K562 (cell line): ENCODE measurements at regions not wholly inside any gene's neighbourhood (a gene's known extent, or its start where the extent isn't known, plus 50 kb on each side); places are given as distances from the start of the nearest gene placed in this dataset.

Experiments used
- ATAC-seq: fragments of 200-7000 bp; cut with Tn5 transposase; 3 replicates; pipeline ENCODE4 v1.9.1; 2020; ENCODE audit warnings: moderate library complexity
- BruUV-seq: library from RNA; stranded (reverse); fragments of 400-500 nt; replicated peaks from 2 replicates; lab custom pipeline; 2021; lab: Mats Ljungman, UMichigan
- CTCF ChIA-PET: fragments of 300-600 bp; formaldehyde crosslinking; extraction: SDS; loops from one replicate; lab custom pipeline; 2021; ENCODE audit warnings: low intra/inter-chr PET ratio; lab: Yijun Ruan, JAX
- POLR2A ChIA-PET: fragments of 300-600, 350-650 bp; sonication (Branson Sonifier 250); formaldehyde crosslinking; extraction: SDS; loops from one replicate; lab custom pipeline; 2021; ENCODE audit warnings: antibody characterized with exemption, inconsistent platforms; lab: Yijun Ruan, JAX
- DNase-seq, 4 experiments: peaks; one replicate each; pipeline versions ENCODE4 v3.0.0 to v3.0.0-alpha.2; 2011 to 2018; ENCODE audit warnings: low spot score in 3 of 4, mixed read lengths in 3 of 4; ENCODE audit errors: extremely low read depth in 1 of 4
- FAIRE-seq: peaks from 2 replicates; lab custom pipeline; 2011; peaks lifted over from hg19 to GRCh38; lab: Jason Lieb, UNC
- H2AFZ ChIP-seq: 2 replicates; pipeline ENCODE4 v1.6.0; 2011; ENCODE audit warnings: low read depth, low read length, control low read depth, inconsistent platforms
- H3K27ac ChIP-seq: fragments of 200-600 bp; 3 replicates; pipeline ENCODE4 v1.8.0; 2011; ENCODE audit warnings: low read depth, mild to moderate bottlenecking, control low read depth, inconsistent platforms, low read length, moderate library complexity, mixed read lengths; ENCODE audit errors: extremely low read depth
- H3K27me3 ChIP-seq, 2 experiments: fragments of 300-600 bp in 1 of 2; 2 replicates in 1 of 2; 3 replicates in 1 of 2; pipeline versions ENCODE4 v1.6.0 to v1.8.0; 2011; ENCODE audit warnings: inconsistent platforms in 2 of 2, low read length in 2 of 2, mild to moderate bottlenecking in 1 of 2, mixed read lengths in 1 of 2, moderate library complexity in 1 of 2; ENCODE audit not compliant: control insufficient read depth in 2 of 2, insufficient read depth in 2 of 2
- H3K36me3 ChIP-seq: fragments of 300-600 bp; 3 replicates; pipeline ENCODE4 v1.8.0; 2011; ENCODE audit warnings: mild to moderate bottlenecking, low read length, inconsistent platforms; ENCODE audit not compliant: control insufficient read depth, insufficient read depth
- H3K4me1 ChIP-seq, 2 experiments: fragments of 200-600 bp in 1 of 2; replicated peaks in 1 of 2; 2 replicates in 1 of 2; 3 replicates in 1 of 2; pipeline versions ENCODE4 v1.5.1 to v1.8.0; 2011; ENCODE audit warnings: inconsistent platforms in 2 of 2, low read length in 2 of 2, mild to moderate bottlenecking in 1 of 2, mixed read lengths in 1 of 2, moderate library complexity in 1 of 2; ENCODE audit not compliant: control insufficient read depth in 2 of 2, insufficient read depth in 2 of 2
- H3K4me2 ChIP-seq: 2 replicates; pipeline ENCODE4 v1.6.1; 2011; ENCODE audit warnings: low read length, control low read depth, inconsistent platforms, mixed read lengths; ENCODE audit not compliant: insufficient read depth
- H3K4me3 ChIP-seq: fragments of 200-600 bp; sonication (generic), shearing (Covaris generic); 2 replicates; pipeline ENCODE4 v1.5.1; 2016; ENCODE audit warnings: control low read depth, inconsistent platforms
- H3K79me2 ChIP-seq: fragments of 200-600 bp; 3 replicates; pipeline ENCODE4 v1.8.0; 2011; ENCODE audit warnings: low read length, inconsistent platforms; ENCODE audit not compliant: control insufficient read depth, insufficient read depth
- H3K9ac ChIP-seq, 2 experiments: 2 replicates each; pipeline versions ENCODE4 v1.6.0 to v1.6.1; 2011; ENCODE audit warnings: low read depth in 2 of 2, low read length in 2 of 2, control low read depth in 1 of 2, inconsistent platforms in 1 of 2, mild to moderate bottlenecking in 1 of 2, mixed read lengths in 1 of 2; ENCODE audit not compliant: insufficient read depth in 1 of 2
- H3K9me1 ChIP-seq: one replicate; pipeline ENCODE4 v1.6.0; 2011; ENCODE audit warnings: inconsistent platforms, mild to moderate bottlenecking, low read length, moderate library complexity; ENCODE audit not compliant: control insufficient read depth, insufficient read depth
- H3K9me3 ChIP-seq: replicated peaks from 2 replicates; pipeline ENCODE4 v1.5.1; 2011; ENCODE audit warnings: low read depth, low read length, inconsistent platforms; ENCODE audit not compliant: control insufficient read depth, insufficient read depth
- H4K20me1 ChIP-seq: replicated peaks from 2 replicates; pipeline ENCODE4 v1.6.1; 2011; ENCODE audit warnings: low read length, inconsistent platforms, mixed read lengths; ENCODE audit not compliant: control insufficient read depth, insufficient read depth
- BRD9 ChIP-seq: fragments of 450-650 bp; IDR thresholded peaks from 2 replicates; pipeline ENCODE4 v1.6.1; 2018; ENCODE audit warnings: low read depth; ENCODE audit not compliant: partially characterized antibody
- DEAF1 ChIP-seq: fragments of 450-650 bp; formaldehyde crosslinking; IDR thresholded peaks from 2 replicates; pipeline ENCODE4 v1.4.0; 2020; ENCODE audit warnings: mild to moderate bottlenecking, moderate library complexity
- IRF1 ChIP-seq: sonication (generic); formaldehyde crosslinking; IDR thresholded peaks from 2 replicates; pipeline ENCODE4 v1.8.0; 2022; ENCODE audit warnings: missing genetic modification reagents, mild to moderate bottlenecking, borderline replicate concordance
- KLF1 ChIP-seq: fragments of 450-650 bp; IDR thresholded peaks from 2 replicates; pipeline ENCODE4 v1.6.1; 2016; ENCODE audit warnings: missing genetic modification characterization, missing compliant biosample characterization
- MLX ChIP-seq, 2 experiments: fragments of 450-650 bp in 1 of 2; sonication (generic) in 1 of 2; formaldehyde crosslinking; conservative IDR thresholded peaks; 2 replicates each; pipeline versions ENCODE4 v1.4.0 to v1.8.1; 2020 to 2022; ENCODE audit warnings: mild to moderate bottlenecking in 1 of 2, missing genetic modification reagents in 1 of 2
- RBM39 ChIP-seq: fragments of 200-400 bp; formaldehyde crosslinking; optimal IDR thresholded peaks from 2 replicates; pipeline ENCODE3; 2018; ENCODE audit warnings: low read depth, low read length
- SAP30 ChIP-seq: fragments of 200-600 bp; sonication (generic); IDR thresholded peaks from 2 replicates; pipeline ENCODE4 v1.6.1; 2012; ENCODE audit warnings: borderline replicate concordance, low read depth, mild to moderate bottlenecking, moderate library complexity, low read length, control low read depth, inconsistent platforms; ENCODE audit not compliant: insufficient read depth, poor library complexity, severe bottlenecking
- WGBS: fragments of 100-300 bp; shearing (Covaris generic); methylation state at CpG from one replicate; pipeline ENCODE4 v1.1.6; 2016; ENCODE audit warnings: low coverage, mixed read lengths; ENCODE audit not compliant: insufficient coverage; ENCODE audit errors: missing lambda C conversion rate; 5-methylcytosine and 5-hydroxymethylcytosine counted together
- in situ Hi-C: fragments of 300-500 bp; cut with MboI; formaldehyde crosslinking; loops from 4 replicates; pipeline ENCODE4 v1.15.0; 2018; ENCODE audit warnings: inconsistent platforms, mixed read lengths
- intact Hi-C: fragments of 100-400 bp; cut with micrococcal nuclease; formaldehyde crosslinking; loops from 2 replicates; pipeline ENCODE4 v1.14.2; 2022

- no peaks in the 10 kb centered on the region for H3K9me3 ChIP-seq
- no peak overlapping the region for H3K9ac ChIP-seq
- FAIRE-seq: no peak
- ChIA-PET CTCF (no interaction called here), POLR2A (interaction anchor here (0.6 kb wide), 1 partner anchor 16 kb away, joined by 4 read pairs; no protein-coding TSS in a partner anchor)
- DNase-seq: no peak
- H3K9me1 ChIP-seq: no peaks in the 10 kb centered on the region
- no peaks in the 10 kb centered on the region for H3K79me2 ChIP-seq
- no peak for TF ChIP-seq IRF1 (CRISPR knock-in tag)
- TF ChIP-seq SAP30: no peak
- TF ChIP-seq RBM39: no peak
- no peak for TF ChIP-seq KLF1 (tag)
- no peak for TF ChIP-seq MLX (CRISPR knock-in tag; conservative IDR thresholded peaks at IDR 0.05)
- no peak for TF ChIP-seq BRD9
- TF ChIP-seq DEAF1 (CRISPR knock-in tag): no peak
- ATAC-seq: no peak
- H2AFZ ChIP-seq: no peak overlapping the region
- no peak overlapping the region for H3K4me2 ChIP-seq
- no peak overlapping the region for H3K27ac ChIP-seq
- intact Hi-C loops (no loop called here), in situ Hi-C loops (no loop called here)
- H4K20me1 ChIP-seq: no peaks in the 10 kb centered on the region
- 0% methylated on average over 1 of the region's 1 CpG for WGBS
- H3K36me3 ChIP-seq: no peaks in the 10 kb centered on the region
- no TSS peak for BruUV-seq
- H3K4me3 ChIP-seq: no peak overlapping the region
- no peaks in the 10 kb centered on the region for H3K4me1 ChIP-seq
- H3K27me3 ChIP-seq: 0 out of 5 replicates have a peak, but pooled peaks cover 0 to 5% of the 10 kb centered on the region in 2 experiments
Observed at GRCh38 chr12:66050610-66051009, 79.9 kb downstream of the LLPH start.
